ENCODE measurements at regions not wholly inside any gene's neighbourhood (a gene's known extent, or its start where the extent isn't known, plus 50 kb on each side); places are given as distances from the start of the nearest gene placed in this dataset.

DNA sequence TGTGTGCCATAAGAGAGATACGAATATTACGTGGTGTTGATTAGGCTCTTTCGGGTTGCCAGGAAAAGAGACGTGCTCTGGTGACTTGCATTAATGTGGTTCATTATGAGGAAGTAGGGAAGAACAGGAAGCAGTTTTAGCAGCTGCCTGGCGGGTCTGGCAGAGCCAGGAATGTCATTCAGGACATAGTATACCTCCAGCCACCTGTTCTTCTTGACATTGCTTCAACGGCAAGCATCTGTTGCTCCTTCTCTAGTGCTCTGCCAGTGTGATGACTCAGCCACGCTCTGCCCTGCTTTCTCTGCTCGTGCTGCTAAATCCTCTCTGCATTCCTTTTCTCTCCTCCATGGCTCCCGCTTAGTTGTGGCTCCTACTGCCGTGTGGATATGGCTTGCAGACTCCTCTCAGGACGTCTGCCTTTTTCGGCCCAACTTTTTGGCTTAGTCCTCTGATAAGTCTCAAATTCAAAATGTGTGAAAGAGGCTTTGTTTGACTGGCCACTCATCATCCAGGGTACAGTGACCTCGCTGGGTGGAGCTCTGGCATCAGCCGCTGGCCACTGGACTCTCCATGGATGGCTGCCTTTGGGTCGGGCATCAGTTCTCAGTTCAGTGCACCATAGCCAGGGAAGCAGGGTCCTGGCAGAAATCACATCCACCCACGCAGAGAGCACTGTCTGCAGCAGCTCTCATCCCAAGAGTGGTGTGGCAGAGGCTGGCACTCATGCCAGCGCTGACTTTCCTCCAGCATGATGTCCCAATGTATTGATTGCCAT is 89.3 kb upstream of the KLF3 start:
- Mint-ChIP-seq H3K4me1 (peaks cover 3% of the 10 kb centered on the region), H3K9me3 (peaks cover 4% of the 10 kb centered on the region), H3K27me3 (peaks cover 7% of the 10 kb centered on the region), H3K36me3 (ENCODE audit: low read depth) (no peaks in the 10 kb centered on the region), H3K4me3 (no peak overlapping the region), H3K27ac (no peak overlapping the region)
- CTCF ChIA-PET = no interaction called here
- TF ChIP-seq, protein P1, sequence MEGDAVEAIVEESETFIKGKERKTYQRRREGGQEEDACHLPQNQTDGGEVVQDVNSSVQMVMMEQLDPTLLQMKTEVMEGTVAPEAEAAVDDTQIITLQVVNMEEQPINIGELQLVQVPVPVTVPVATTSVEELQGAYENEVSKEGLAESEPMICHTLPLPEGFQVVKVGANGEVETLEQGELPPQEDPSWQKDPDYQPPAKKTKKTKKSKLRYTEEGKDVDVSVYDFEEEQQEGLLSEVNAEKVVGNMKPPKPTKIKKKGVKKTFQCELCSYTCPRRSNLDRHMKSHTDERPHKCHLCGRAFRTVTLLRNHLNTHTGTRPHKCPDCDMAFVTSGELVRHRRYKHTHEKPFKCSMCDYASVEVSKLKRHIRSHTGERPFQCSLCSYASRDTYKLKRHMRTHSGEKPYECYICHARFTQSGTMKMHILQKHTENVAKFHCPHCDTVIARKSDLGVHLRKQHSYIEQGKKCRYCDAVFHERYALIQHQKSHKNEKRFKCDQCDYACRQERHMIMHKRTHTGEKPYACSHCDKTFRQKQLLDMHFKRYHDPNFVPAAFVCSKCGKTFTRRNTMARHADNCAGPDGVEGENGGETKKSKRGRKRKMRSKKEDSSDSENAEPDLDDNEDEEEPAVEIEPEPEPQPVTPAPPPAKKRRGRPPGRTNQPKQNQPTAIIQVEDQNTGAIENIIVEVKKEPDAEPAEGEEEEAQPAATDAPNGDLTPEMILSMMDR (IDR thresholded peaks at IDR 0.05) = no peak
- DNase-seq (no peak), ATAC-seq (ENCODE audit: low read depth) (no peak)
- POLR2A ChIA-PET = no interaction called here
- intact Hi-C loops (cut with micrococcal nuclease) = no loop called here

DNA sequence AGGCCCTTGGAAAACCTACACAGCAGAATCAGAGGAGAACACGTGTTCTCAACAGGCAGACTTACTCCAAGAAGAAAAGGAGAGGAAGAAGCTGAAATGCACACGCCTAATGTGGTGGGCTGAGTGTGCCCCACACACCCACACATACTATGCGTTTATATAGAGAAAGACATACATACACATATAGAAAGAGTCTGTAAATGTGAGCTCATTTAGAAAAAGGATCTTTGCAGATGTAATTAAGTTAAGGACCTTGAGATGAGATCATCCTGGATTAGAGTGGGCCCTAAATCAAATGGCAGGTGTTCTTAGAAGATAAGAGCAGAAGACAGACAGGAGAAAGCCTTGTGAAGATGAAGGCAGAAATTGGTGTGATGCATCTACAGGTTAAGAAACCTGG is 87.2 kb upstream of the KLF3 start:
- POLR2A ChIA-PET = no interaction called here
- peaks cover 4% of the 10 kb centered on the region for H3K9me3 Mint-ChIP-seq
- CTCF ChIA-PET = no interaction called here
- H3K4me1 Mint-ChIP-seq = peaks cover 3% of the 10 kb centered on the region
- no peak overlapping the region for H3K4me3 Mint-ChIP-seq
- intact Hi-C loops (cut with micrococcal nuclease) = no loop called here
- ATAC-seq (ENCODE audit: low read depth) (no peak), DNase-seq (no peak)
- H3K36me3 Mint-ChIP-seq (ENCODE audit: low read depth) = no peaks in the 10 kb centered on the region
- H3K27me3 Mint-ChIP-seq = peaks cover 9% of the 10 kb centered on the region
- TF ChIP-seq, protein P1 (IDR thresholded peaks at IDR 0.05) = no peak
- no peak overlapping the region for H3K27ac Mint-ChIP-seq

DNA sequence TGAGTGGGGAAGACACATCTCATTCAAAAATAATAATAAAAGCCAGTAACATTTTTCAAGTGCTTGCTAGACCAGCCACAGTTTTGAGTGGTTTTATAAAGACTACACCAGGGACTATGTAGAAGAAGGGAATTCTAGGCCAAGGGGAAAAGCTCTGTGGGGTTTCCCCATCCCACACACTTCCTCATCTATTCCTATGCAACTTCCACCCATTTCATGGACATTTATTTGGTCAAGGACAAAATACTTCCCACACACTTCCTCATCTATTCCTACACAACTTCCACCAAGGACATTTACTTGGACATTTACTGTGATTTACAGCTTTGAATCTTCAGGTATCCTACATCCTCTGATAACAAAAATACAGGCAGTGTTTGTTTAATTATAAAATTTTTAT is 86.5 kb upstream of the KLF3 start:
- Mint-ChIP-seq H3K27ac (no peak overlapping the region), H3K4me3 (no peak overlapping the region), H3K27me3 (peaks cover 9% of the 10 kb centered on the region), H3K36me3 (ENCODE audit: low read depth) (no peaks in the 10 kb centered on the region), H3K9me3 (peaks cover 4% of the 10 kb centered on the region), H3K4me1 (peaks cover 3% of the 10 kb centered on the region)
- TF ChIP-seq, protein P1 (IDR thresholded peaks at IDR 0.05) = no peak
- CTCF ChIA-PET = no interaction called here
- ATAC-seq (ENCODE audit: low read depth) (no peak), DNase-seq (no peak)
- intact Hi-C loops (cut with micrococcal nuclease) = no loop called here
- POLR2A ChIA-PET = no interaction called here

DNA sequence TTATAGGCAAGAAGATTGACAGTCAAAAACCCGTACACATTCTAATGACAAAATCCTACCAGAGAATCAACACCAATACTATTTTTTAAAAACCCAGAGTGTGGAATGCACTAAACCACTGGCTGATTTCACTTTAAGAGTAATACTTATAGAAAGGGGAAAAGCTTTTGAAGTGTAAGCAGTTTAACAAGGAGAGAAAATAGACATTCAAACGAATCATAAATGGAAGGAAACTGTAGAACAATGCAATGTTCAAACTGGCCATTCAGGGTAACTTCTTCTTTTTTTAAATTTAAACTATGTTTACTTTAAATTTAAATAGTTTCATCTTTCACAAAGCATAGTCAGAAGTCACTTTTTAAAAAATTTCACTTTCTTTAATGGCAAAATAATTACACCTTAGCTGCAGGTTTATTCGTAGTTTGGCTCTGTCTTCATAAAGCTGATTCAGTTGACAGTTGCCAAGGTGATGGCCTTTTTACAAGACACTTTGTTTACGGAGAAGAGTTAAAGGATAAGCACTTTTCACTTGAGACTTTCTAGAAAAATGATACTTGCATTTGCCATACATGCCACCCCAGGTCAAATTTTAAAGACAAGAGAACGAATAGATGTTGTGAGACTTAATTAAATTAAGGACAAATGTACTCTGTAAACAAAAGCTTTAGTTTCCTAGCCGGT is 82.4 kb upstream of the KLF3 start:
- Mint-ChIP-seq H3K9me3 (peaks cover 4% of the 10 kb centered on the region), H3K4me1 (no peaks in the 10 kb centered on the region), H3K4me3 (no peak overlapping the region), H3K27me3 (peaks cover 14% of the 10 kb centered on the region), H3K27ac (no peak overlapping the region), H3K36me3 (ENCODE audit: low read depth) (no peaks in the 10 kb centered on the region)
- ATAC-seq (ENCODE audit: low read depth) = no peak
- intact Hi-C loops (cut with micrococcal nuclease) = no loop called here
- ChIA-PET POLR2A (no interaction called here), CTCF (no interaction called here)
- DNase-seq = no peak
- TF ChIP-seq, protein P1 (IDR thresholded peaks at IDR 0.05) = no peak

DNA sequence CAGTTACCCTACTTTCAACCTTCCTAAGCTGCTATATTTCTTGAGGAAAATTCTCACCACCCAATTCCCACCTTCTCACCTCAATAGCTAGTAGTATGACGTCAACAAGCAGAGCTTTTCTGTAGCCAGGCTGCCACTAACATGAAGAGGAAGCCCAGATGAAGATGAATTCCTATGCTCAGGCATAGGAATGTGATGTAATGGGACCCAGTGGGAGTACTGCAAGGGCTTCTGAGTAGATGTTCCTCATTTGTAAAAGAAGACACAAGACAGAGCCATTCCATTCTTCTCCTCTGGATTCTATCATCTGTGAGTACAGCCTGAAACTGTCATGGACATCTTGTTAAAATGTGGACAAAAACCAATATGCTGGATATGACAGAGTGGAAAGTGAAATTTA is 81.6 kb upstream of the KLF3 start:
- ATAC-seq (ENCODE audit: low read depth) = no peak
- CTCF ChIA-PET = no interaction called here
- TF ChIP-seq, protein P1 (IDR thresholded peaks at IDR 0.05) = no peak
- H3K4me1 Mint-ChIP-seq = no peaks in the 10 kb centered on the region
- H3K27me3 Mint-ChIP-seq = peaks cover 14% of the 10 kb centered on the region
- peaks cover 4% of the 10 kb centered on the region for H3K9me3 Mint-ChIP-seq
- H3K27ac Mint-ChIP-seq = no peak overlapping the region
- DNase-seq = no peak
- POLR2A ChIA-PET = no interaction called here
- no peaks in the 10 kb centered on the region for H3K36me3 Mint-ChIP-seq (ENCODE audit: low read depth)
- H3K4me3 Mint-ChIP-seq = no peak overlapping the region
- intact Hi-C loops (cut with micrococcal nuclease) = no loop called here
